OCI-LY7 (cell line): ENCODE measurements at regions not wholly inside any gene's neighbourhood (a gene's known extent, or its start where the extent isn't known, plus 50 kb on each side); places are given as distances from the start of the nearest gene placed in this dataset.

ENCODE experiments used
- CTCF ChIP-seq: fragments of 200-600 bp; sonication (generic); conservative IDR thresholded peaks from 2 replicates; pipeline ENCODE4 v1.5.1; 2014; ENCODE audit warnings: mild to moderate bottlenecking, antibody characterized with exemption, low read length, moderate library complexity, mixed read lengths
- EZH2phosphoT487 ChIP-seq: fragments of 200-600 bp; sonication (generic); IDR thresholded peaks from 2 replicates; pipeline ENCODE4 v1.6.1; 2018; ENCODE audit warnings: low read depth, borderline replicate concordance, mild to moderate bottlenecking, mixed run types, antibody characterized with exemption, low read length, moderate library complexity, mixed read lengths

DNA sequence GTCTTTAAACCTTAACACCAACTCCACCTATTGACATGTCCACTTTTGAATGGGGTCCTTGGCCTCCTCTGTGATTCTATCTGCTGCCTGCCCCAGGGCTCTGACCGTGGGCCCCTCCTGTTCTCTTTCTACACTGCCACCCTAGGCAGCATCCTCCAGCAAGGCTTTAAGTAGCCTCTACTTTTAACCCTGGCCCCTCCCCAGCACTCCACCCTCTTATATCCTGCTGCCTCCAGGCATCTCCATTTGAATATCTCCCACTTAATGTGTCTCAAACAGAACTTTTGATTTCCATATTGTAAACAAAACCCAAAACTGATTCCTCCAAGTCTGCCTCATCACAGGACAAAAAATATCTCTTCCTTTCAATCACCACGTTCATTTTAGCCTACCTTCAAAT is 90.5 kb upstream of the ARHGAP32 start:
- TF ChIP-seq CTCF = no peak
- no peak for TF ChIP-seq EZH2phosphoT487
